Astrocyte (in vitro differentiated cells and primary cell): ENCODE measurements at regions not wholly inside any gene's neighbourhood (a gene's known extent, or its start where the extent isn't known, plus 50 kb on each side); places are given as distances from the start of the nearest gene placed in this dataset.

Experiments
- DNase-seq: peaks from one replicate; pipeline ENCODE4 v3.0.0-alpha.2; 2010; ENCODE audit warnings: low read depth
- FAIRE-seq: peaks from 2 replicates; lab custom pipeline; 2011; peaks lifted over from hg19 to GRCh38; lab: Jason Lieb, UNC
- H2AFZ ChIP-seq: 2 replicates; pipeline ENCODE4 v1.6.0; 2012; ENCODE audit warnings: low read depth, low read length, inconsistent platforms
- H3K27ac ChIP-seq: 2 replicates; pipeline ENCODE4 v1.5.1; 2011; ENCODE audit warnings: low read depth, low read length, inconsistent platforms
- H3K27me3 ChIP-seq: 2 replicates; pipeline ENCODE4 v1.6.0; 2011; ENCODE audit warnings: low read length, inconsistent platforms; ENCODE audit not compliant: insufficient read depth
- H3K36me3 ChIP-seq: 2 replicates; pipeline ENCODE4 v1.5.1; 2011; ENCODE audit warnings: low read length, inconsistent platforms; ENCODE audit not compliant: insufficient read depth
- H3K4me1 ChIP-seq: 2 replicates; pipeline ENCODE4 v1.5.1; 2011; ENCODE audit warnings: low read length, inconsistent platforms; ENCODE audit not compliant: insufficient read depth
- H3K4me2 ChIP-seq: 2 replicates; pipeline ENCODE4 v1.6.0; 2012; ENCODE audit warnings: low read length, inconsistent platforms
- H3K4me3 ChIP-seq: 2 replicates; pipeline ENCODE4 v1.5.1; 2011; ENCODE audit warnings: low read depth, mild to moderate bottlenecking, low read length, inconsistent platforms; ENCODE audit not compliant: insufficient read depth
- H3K79me2 ChIP-seq: 2 replicates; pipeline ENCODE4 v1.6.0; 2012; ENCODE audit warnings: mild to moderate bottlenecking, low read length, inconsistent platforms; ENCODE audit not compliant: insufficient read depth
- H3K9ac ChIP-seq: 2 replicates; pipeline ENCODE4 v1.6.0; 2012; ENCODE audit warnings: mild to moderate bottlenecking, low read length, inconsistent platforms
- H3K9me3 ChIP-seq: 2 replicates; pipeline ENCODE4 v1.5.1; 2012; ENCODE audit warnings: low read depth, mild to moderate bottlenecking, low read length, inconsistent platforms; ENCODE audit not compliant: insufficient read depth
- H4K20me1 ChIP-seq: 2 replicates; pipeline ENCODE4 v1.6.0; 2012; ENCODE audit warnings: low read length, inconsistent platforms; ENCODE audit not compliant: insufficient read depth
- H3K27ac Mint-ChIP-seq: one replicate; pipeline ENCODE4 v1.8.0; 2021; ENCODE audit warnings: mild to moderate bottlenecking, mixed read lengths; ENCODE audit not compliant: unreplicated experiment
- H3K27me3 Mint-ChIP-seq: one replicate; pipeline ENCODE4 v1.8.0; 2021; ENCODE audit warnings: low read depth, mixed read lengths; ENCODE audit not compliant: unreplicated experiment
- H3K36me3 Mint-ChIP-seq: one replicate; pipeline ENCODE4 v1.8.0; 2021; ENCODE audit warnings: low read depth, mixed read lengths; ENCODE audit not compliant: unreplicated experiment
- H3K4me1 Mint-ChIP-seq: one replicate; pipeline ENCODE4 v1.8.0; 2021; ENCODE audit warnings: low read depth, mixed read lengths; ENCODE audit not compliant: unreplicated experiment
- H3K4me3 Mint-ChIP-seq: one replicate; pipeline ENCODE4 v1.8.0; 2021; ENCODE audit warnings: mild to moderate bottlenecking, moderate library complexity, mixed read lengths; ENCODE audit not compliant: unreplicated experiment
- H3K9me3 Mint-ChIP-seq: one replicate; pipeline ENCODE4 v1.8.0; 2021; ENCODE audit warnings: mild to moderate bottlenecking, mixed read lengths; ENCODE audit not compliant: unreplicated experiment
- CTCF ChIP-seq: IDR thresholded peaks from 2 replicates; pipeline ENCODE4 v1.5.1; 2011; ENCODE audit warnings: low read depth, mild to moderate bottlenecking, inconsistent platforms, low read length, moderate library complexity; ENCODE audit not compliant: insufficient read depth
- EZH2 ChIP-seq: IDR thresholded peaks from 2 replicates; pipeline ENCODE4 v1.6.1; 2012; ENCODE audit warnings: mild to moderate bottlenecking, low read length, inconsistent platforms; ENCODE audit not compliant: insufficient read depth

- Histone ChIP-seq H3K9me3 (no peaks in the 10 kb centered on the region), H3K9ac (no peak overlapping the region), H3K79me2 (no peaks in the 10 kb centered on the region), H3K27ac (no peak overlapping the region), H3K4me1 (no peaks in the 10 kb centered on the region), H3K36me3 (no peaks in the 10 kb centered on the region), H4K20me1 (no peaks in the 10 kb centered on the region), H2AFZ (no peak overlapping the region), H3K4me3 (no peak overlapping the region), H3K4me2 (no peak overlapping the region), H3K27me3 (no peaks in the 10 kb centered on the region)
- Mint-ChIP-seq H3K9me3 (peaks cover 10% of the 10 kb centered on the region), H3K36me3 (no peaks in the 10 kb centered on the region), H3K27me3 (peaks cover 3% of the 10 kb centered on the region), H3K27ac (no peak overlapping the region), H3K4me3 (no peak overlapping the region), H3K4me1 (no peaks in the 10 kb centered on the region)
- no peak for TF ChIP-seq CTCF
- TF ChIP-seq EZH2, result no peak
- DNase-seq (no peak), FAIRE-seq (no peak)
Measured at GRCh38 chr1:104933846-104934245, 1184.1 kb downstream of the AMY1C start.

- FAIRE-seq (no peak), DNase-seq (no peak)
- H3K9me3 Mint-ChIP-seq, result no peaks in the 10 kb centered on the region
- no peak overlapping the region for H3K27ac Mint-ChIP-seq
- TF ChIP-seq EZH2 (no peak), CTCF (no peak)
- no peak overlapping the region for H3K4me3 ChIP-seq
- H3K36me3 Mint-ChIP-seq, result no peaks in the 10 kb centered on the region
- H3K27me3 Mint-ChIP-seq, result no peaks in the 10 kb centered on the region
- no peaks in the 10 kb centered on the region for H3K4me1 ChIP-seq
- H3K9ac ChIP-seq, result no peak overlapping the region
- H3K9me3 ChIP-seq, result no peaks in the 10 kb centered on the region
- no peaks in the 10 kb centered on the region for H4K20me1 ChIP-seq
- H3K27me3 ChIP-seq, result no peaks in the 10 kb centered on the region
- H3K27ac ChIP-seq, result no peak overlapping the region
- no peak overlapping the region for H3K4me2 ChIP-seq
- H3K36me3 ChIP-seq, result no peaks in the 10 kb centered on the region
- no peak overlapping the region for H3K4me3 Mint-ChIP-seq
- no peak overlapping the region for H2AFZ ChIP-seq
- H3K79me2 ChIP-seq, result no peaks in the 10 kb centered on the region
- no peaks in the 10 kb centered on the region for H3K4me1 Mint-ChIP-seq
Measured at GRCh38 chr1:104945406-104945805, 1195.7 kb downstream of the AMY1C start.

- Mint-ChIP-seq H3K27me3 (no peaks in the 10 kb centered on the region), H3K9me3 (no peaks in the 10 kb centered on the region), H3K4me3 (no peak overlapping the region), H3K27ac (no peak overlapping the region), H3K36me3 (no peaks in the 10 kb centered on the region), H3K4me1 (no peaks in the 10 kb centered on the region)
- no peak overlapping the region for H3K4me3 ChIP-seq
- DNase-seq, result no peak
- H3K4me2 ChIP-seq, result no peak overlapping the region
- H4K20me1 ChIP-seq, result no peaks in the 10 kb centered on the region
- H3K36me3 ChIP-seq, result no peaks in the 10 kb centered on the region
- H3K27ac ChIP-seq, result no peak overlapping the region
- H3K79me2 ChIP-seq, result no peaks in the 10 kb centered on the region
- no peak overlapping the region for H3K9ac ChIP-seq
- no peaks in the 10 kb centered on the region for H3K4me1 ChIP-seq
- TF ChIP-seq CTCF (no peak), EZH2 (no peak)
- no peaks in the 10 kb centered on the region for H3K27me3 ChIP-seq
- no peak overlapping the region for H2AFZ ChIP-seq
- no peaks in the 10 kb centered on the region for H3K9me3 ChIP-seq
- FAIRE-seq, result no peak
Measured at GRCh38 chr1:104946558-104947210, 1197.0 kb downstream of the AMY1C start.
